ENCODE measurements at regions not wholly inside any gene's neighbourhood (a gene's known extent, or its start where the extent isn't known, plus 50 kb on each side); places are given as distances from the start of the nearest gene placed in this dataset.
"Not testable (repeated sequence)": the region's sequence is repeated elsewhere in the genome, so short reads cannot be mapped to it uniquely, and the experiment has no call there.

GRCh38 chr6:21282360-21282759 is 311.2 kb upstream of the SOX4 start:
- H3K27me3 Mint-ChIP-seq; H3K4me3 Mint-ChIP-seq; DNase-seq; CTCF ChIA-PET; H3K9me3 Mint-ChIP-seq; H3K36me3 Mint-ChIP-seq (ENCODE audit: low read depth); H3K27ac Mint-ChIP-seq; ATAC-seq (ENCODE audit: low read depth); intact Hi-C loops (cut with micrococcal nuclease); H3K4me1 Mint-ChIP-seq: not testable (repeated sequence)
- POLR2A ChIA-PET, result interaction anchor here (0.6 kb wide), 1 partner anchor 1121 kb away, joined by 4 read pairs; no protein-coding TSS in a partner anchor

GRCh38 chr6:21284166-21284565 is 309.4 kb upstream of the SOX4 start:
- H3K36me3 Mint-ChIP-seq (ENCODE audit: low read depth), result no peaks in the 10 kb centered on the region
- H3K27ac Mint-ChIP-seq, result no peak overlapping the region
- ChIA-PET POLR2A (no interaction called here), CTCF (no interaction called here)
- TF ChIP-seq CTCF (IDR thresholded peaks at IDR 0.05), result no peak
- ATAC-seq (ENCODE audit: low read depth) (no peak), DNase-seq (no peak)
- no peaks in the 10 kb centered on the region for H3K4me1 Mint-ChIP-seq
- H3K27me3 Mint-ChIP-seq, result peaks cover 6% of the 10 kb centered on the region
- intact Hi-C loops (cut with micrococcal nuclease), result no loop called here
- H3K9me3 Mint-ChIP-seq, result no peaks in the 10 kb centered on the region
- no peak overlapping the region for H3K4me3 Mint-ChIP-seq

DNA sequence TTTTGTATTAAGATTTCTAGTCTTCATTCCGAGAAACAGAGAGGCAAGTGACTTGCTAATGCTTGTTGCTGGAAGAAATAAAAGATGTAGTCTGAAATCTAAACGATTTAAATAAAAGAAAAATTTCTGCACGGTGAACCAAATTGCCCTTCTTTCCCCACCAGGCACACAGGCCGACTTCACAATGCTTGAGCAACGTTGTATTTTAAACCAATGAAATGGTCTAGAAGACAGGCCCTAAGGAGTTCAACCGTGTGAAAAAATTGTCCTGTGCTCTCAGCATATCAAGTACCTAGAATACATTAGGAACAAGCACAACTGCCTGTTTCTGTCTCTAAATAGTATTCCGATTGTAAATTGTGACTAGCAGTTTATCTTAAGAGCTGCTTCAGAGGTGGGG is 308.8 kb upstream of the SOX4 start:
- Mint-ChIP-seq H3K36me3 (ENCODE audit: low read depth) (no peaks in the 10 kb centered on the region), H3K4me1 (no peaks in the 10 kb centered on the region), H3K4me3 (no peak overlapping the region), H3K9me3 (no peaks in the 10 kb centered on the region), H3K27ac (no peak overlapping the region), H3K27me3 (peaks cover 6% of the 10 kb centered on the region)
- no peak for TF ChIP-seq CTCF (IDR thresholded peaks at IDR 0.05)
- no peak for DNase-seq
- intact Hi-C loops (cut with micrococcal nuclease), result no loop called here
- no peak for ATAC-seq (ENCODE audit: low read depth)
- CTCF ChIA-PET, result no interaction called here
- POLR2A ChIA-PET, result no interaction called here

DNA sequence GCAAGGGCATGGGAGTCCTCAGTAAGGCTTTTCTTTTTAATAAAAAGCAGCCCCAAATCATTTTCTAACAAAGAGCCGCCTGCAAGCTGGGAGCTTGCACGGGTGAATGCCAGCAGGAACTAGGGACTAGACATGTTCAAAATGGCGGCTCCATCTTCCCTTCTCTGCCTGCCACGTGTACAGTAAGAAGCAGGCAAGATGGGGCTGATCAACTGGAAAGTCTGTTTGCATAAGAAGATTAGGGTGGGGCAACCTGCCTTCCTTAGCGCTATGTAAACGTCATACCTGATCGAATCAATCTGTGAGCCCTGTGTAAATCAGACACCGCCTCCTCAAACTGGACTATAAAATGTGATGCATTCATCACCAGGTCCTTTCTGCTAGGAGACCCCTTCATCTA is 299.4 kb upstream of the SOX4 start:
- peaks cover 2% of the 10 kb centered on the region for H3K27me3 Mint-ChIP-seq
- no peak overlapping the region for H3K27ac Mint-ChIP-seq
- no peak for ATAC-seq (ENCODE audit: low read depth)
- TF ChIP-seq CTCF (IDR thresholded peaks at IDR 0.05), result no peak
- DNase-seq, result no peak
- no peak overlapping the region for H3K4me3 Mint-ChIP-seq
- intact Hi-C loops (cut with micrococcal nuclease), result no loop called here
- H3K36me3 Mint-ChIP-seq (ENCODE audit: low read depth), result no peaks in the 10 kb centered on the region
- POLR2A ChIA-PET, result no interaction called here
- H3K4me1 Mint-ChIP-seq, result no peaks in the 10 kb centered on the region
- CTCF ChIA-PET, result no interaction called here
- peaks cover 6% of the 10 kb centered on the region for H3K9me3 Mint-ChIP-seq

GRCh38 chr6:21295506-21296240 is 297.9 kb upstream of the SOX4 start:
- TF ChIP-seq CTCF (IDR thresholded peaks at IDR 0.05), result no peak
- POLR2A ChIA-PET, result no interaction called here
- Mint-ChIP-seq H3K27ac (no peak overlapping the region), H3K27me3 (peaks cover 2% of the 10 kb centered on the region), H3K36me3 (ENCODE audit: low read depth) (no peaks in the 10 kb centered on the region), H3K9me3 (peaks cover 6% of the 10 kb centered on the region), H3K4me3 (no peak overlapping the region), H3K4me1 (no peaks in the 10 kb centered on the region)
- DNase-seq (no peak), ATAC-seq (ENCODE audit: low read depth) (no peak)
- intact Hi-C loops (cut with micrococcal nuclease), result no loop called here
- CTCF ChIA-PET, result no interaction called here

- POLR2A ChIA-PET, result no interaction called here
- CTCF ChIA-PET, result no interaction called here
These were observed 295.9 kb upstream of the SOX4 start for GRCh38 chr6:21297665-21298064.

More at GRCh38 chr6:21297665-21298064, 295.9 kb upstream of the SOX4 start:
- Mint-ChIP-seq H3K36me3 (ENCODE audit: low read depth) (no peaks in the 10 kb centered on the region), H3K27me3 (peaks cover 2% of the 10 kb centered on the region), H3K9me3 (peaks cover 12% of the 10 kb centered on the region), H3K27ac (no peak overlapping the region), H3K4me3 (no peak overlapping the region), H3K4me1 (no peaks in the 10 kb centered on the region)
- intact Hi-C loops (cut with micrococcal nuclease), result no loop called here
- DNase-seq, result no peak
- no peak for TF ChIP-seq CTCF (IDR thresholded peaks at IDR 0.05)
- no peak for ATAC-seq (ENCODE audit: low read depth)
